Esophagus squamous epithelium (tissue), 5 donors: ENCODE measurements at regions not wholly inside any gene's neighbourhood (a gene's known extent, or its start where the extent isn't known, plus 50 kb on each side); places are given as distances from the start of the nearest gene placed in this dataset.

Source experiments
- DNase-seq: peaks from one replicate; lab custom pipeline; 2025; lab: John Stamatoyannopoulos, UW
- H3K27ac ChIP-seq, 4 donors: fragments of 200-600 bp; sonication (generic); one replicate each; pipeline ENCODE4 v1.5.1; 2016 to 2019; ENCODE audit warnings: mild to moderate bottlenecking in 1 of 4
- H3K27me3 ChIP-seq, 4 donors: fragments of 200-600 bp; sonication (generic); 1 replicate in 3 of 4; 2 replicates in 1 of 4; pipeline versions ENCODE4 v1.5.1 to v1.6.0; 2017 to 2021; ENCODE audit warnings: antibody characterized with exemption in 1 of 4
- H3K36me3 ChIP-seq, 3 donors: fragments of 200-600 bp; sonication (generic); one replicate each; pipeline ENCODE4 v1.5.1; 2016 to 2019
- H3K4me1 ChIP-seq, 3 donors: fragments of 200-600 bp; sonication (generic); one replicate each; pipeline ENCODE4 v1.5.1; 2017 to 2019
- H3K4me3 ChIP-seq, 4 donors: fragments of 200-600 bp; sonication (generic); 1 replicate in 3 of 4; 2 replicates in 1 of 4; pipeline ENCODE4 v1.5.1; 2016 to 2019; ENCODE audit warnings: mild to moderate bottlenecking in 2 of 4, moderate library complexity in 1 of 4
- H3K9me3 ChIP-seq, 3 donors: fragments of 200-600 bp; sonication (generic); one replicate each; pipeline ENCODE4 v1.5.1; 2016 to 2019
- CTCF ChIP-seq, 6 experiments: fragments of 450-650 bp in 4 of 6; fragments of 200-600 bp in 2 of 6; sonication (generic) in 2 of 6; IDR thresholded peaks; one replicate each; pipeline ENCODE4 v1.5.1; 2016 to 2019; ENCODE audit warnings: antibody characterized with exemption in 6 of 6, mild to moderate bottlenecking in 4 of 6, moderate library complexity in 4 of 6
- POLR2A ChIP-seq, 4 donors: fragments of 450-650 bp; IDR thresholded peaks; one replicate each; pipeline ENCODE4 v1.6.1; 2017; ENCODE audit warnings: antibody characterized with exemption in 4 of 4, mild to moderate bottlenecking in 4 of 4, moderate library complexity in 3 of 4
- WGBS, 2 donors: methylation state at CpG; one replicate each; pipeline ENCODE4 v1.1.5; 2018; 5-methylcytosine and 5-hydroxymethylcytosine counted together
- intact Hi-C: fragments of 100-400 bp; cut with DNase I; formaldehyde crosslinking; loops from one replicate; pipeline ENCODE4 v1.15.0; 2022
- donor health status: DM: yes; HTN: yes; CAD: no.

- Histone ChIP-seq H3K4me3 (no peak overlapping the region), H3K27me3 (no peaks in the 10 kb centered on the region), H3K9me3 (no peaks in the 10 kb centered on the region), H3K36me3 (no peaks in the 10 kb centered on the region), H3K4me1 (no peaks in the 10 kb centered on the region), H3K27ac (no peak overlapping the region)
- TF ChIP-seq CTCF (IDR thresholded peaks at IDR 0.05) (no peak), POLR2A (IDR thresholded peaks at IDR 0.05) (no peak)
- DNase-seq: no peak
- WGBS, 2 donors: 80 to 82% methylated on average over 5 of the region's 5 CpGs
- intact Hi-C loops: no loop called here
Measured at GRCh38 chr6:166729658-166730057, 102.6 kb upstream of the RPS6KA2 start.

- Histone ChIP-seq H3K27ac (no peak overlapping the region), H3K36me3 (no peaks in the 10 kb centered on the region), H3K4me3 (no peak overlapping the region), H3K27me3 (no peaks in the 10 kb centered on the region), H3K4me1 (no peaks in the 10 kb centered on the region), H3K9me3 (no peaks in the 10 kb centered on the region)
- intact Hi-C loops: no loop called here
- 71 to 76% methylated on average over 4 to 5 of the region's 7 CpGs for WGBS, 2 donors
- no peak for DNase-seq
- no peak for TF ChIP-seq CTCF (IDR thresholded peaks at IDR 0.05)
- TF ChIP-seq POLR2A (IDR thresholded peaks at IDR 0.05): no peak
Measured at GRCh38 chr6:166728884-166729530, 102.0 kb upstream of the RPS6KA2 start.

- H3K9me3 ChIP-seq: no peaks in the 10 kb centered on the region
- TF ChIP-seq POLR2A (IDR thresholded peaks at IDR 0.05) (no peak), CTCF (IDR thresholded peaks at IDR 0.05) (no peak)
- DNase-seq: no peak
- H3K27me3 ChIP-seq: no peaks in the 10 kb centered on the region
- H3K4me1 ChIP-seq: no peaks in the 10 kb centered on the region
- H3K4me3 ChIP-seq: no peak overlapping the region
- H3K36me3 ChIP-seq: no peaks in the 10 kb centered on the region
- intact Hi-C loops: no loop called here
- H3K27ac ChIP-seq: no peak overlapping the region
- 68 to 75% methylated on average over 7 of the region's 7 CpGs for WGBS, 2 donors
Measured at GRCh38 chr6:166726201-166726600, 99.2 kb upstream of the RPS6KA2 start.

GRCh38 chr6:166725571-166725970 lies 98.5 kb upstream of the RPS6KA2 start:
- WGBS, 2 donors: 82% methylated on average over 3 of the region's 15 CpGs; no CpG with 5 or more reads in 1 of the 2 donors
- H3K36me3 ChIP-seq: no peaks in the 10 kb centered on the region
- intact Hi-C loops: no loop called here
- no peak for TF ChIP-seq CTCF (IDR thresholded peaks at IDR 0.05)
- H3K4me1 ChIP-seq: no peaks in the 10 kb centered on the region
- H3K27me3 ChIP-seq: no peaks in the 10 kb centered on the region
- no peak overlapping the region for H3K4me3 ChIP-seq
- H3K9me3 ChIP-seq: no peaks in the 10 kb centered on the region
- H3K27ac ChIP-seq: no peak overlapping the region
- DNase-seq: no peak

- Histone ChIP-seq H3K36me3 (no peaks in the 10 kb centered on the region), H3K27ac (no peak overlapping the region), H3K27me3 (no peaks in the 10 kb centered on the region), H3K9me3 (no peaks in the 10 kb centered on the region), H3K4me1 (no peaks in the 10 kb centered on the region), H3K4me3 (no peak overlapping the region)
- intact Hi-C loops: no loop called here
- WGBS, 2 donors: 70 to 72% methylated on average over 8 of the region's 8 CpGs
- TF ChIP-seq POLR2A (IDR thresholded peaks at IDR 0.05): no peak
- no peak for TF ChIP-seq CTCF (IDR thresholded peaks at IDR 0.05)
- DNase-seq: no peak
Measured at GRCh38 chr6:166724576-166724975, 97.5 kb upstream of the RPS6KA2 start.
